NCI-H82 treated with DMSO at 0.1 percent for 48 hours (cell line): ENCODE measurements at regions not wholly inside any gene's neighbourhood (a gene's known extent, or its start where the extent isn't known, plus 50 kb on each side); places are given as distances from the start of the nearest gene placed in this dataset.
"Not testable (repeated sequence)": the region's sequence is repeated elsewhere in the genome, so short reads cannot be mapped to it uniquely, and the experiment has no call there.

Experiments
- DNase-seq: peaks from one replicate; lab custom pipeline; 2025; ENCODE audit not compliant: unreplicated experiment; lab: John Stamatoyannopoulos, UW

DNA sequence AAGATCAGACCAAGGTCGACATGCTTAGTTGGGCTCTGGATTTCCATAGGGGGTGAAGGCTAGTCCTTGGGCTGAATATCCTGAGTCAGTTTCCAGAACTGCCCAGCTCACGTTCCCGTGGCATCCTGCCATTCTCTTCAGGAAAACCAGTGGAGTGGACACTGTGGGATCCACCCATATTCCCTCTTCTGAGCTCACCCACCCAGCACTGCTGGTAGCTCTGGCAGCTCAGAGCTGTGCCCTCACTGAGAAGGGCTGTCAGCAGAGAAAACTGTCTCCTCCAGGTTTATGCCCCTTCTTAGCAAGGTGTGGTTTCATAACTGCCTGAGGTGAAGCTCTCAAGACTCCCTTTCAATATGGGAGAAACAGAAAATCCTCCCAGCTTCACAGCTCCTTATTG is 111.7 kb downstream of the GGTLC2 start:
- DNase-seq, result no peak

DNA sequence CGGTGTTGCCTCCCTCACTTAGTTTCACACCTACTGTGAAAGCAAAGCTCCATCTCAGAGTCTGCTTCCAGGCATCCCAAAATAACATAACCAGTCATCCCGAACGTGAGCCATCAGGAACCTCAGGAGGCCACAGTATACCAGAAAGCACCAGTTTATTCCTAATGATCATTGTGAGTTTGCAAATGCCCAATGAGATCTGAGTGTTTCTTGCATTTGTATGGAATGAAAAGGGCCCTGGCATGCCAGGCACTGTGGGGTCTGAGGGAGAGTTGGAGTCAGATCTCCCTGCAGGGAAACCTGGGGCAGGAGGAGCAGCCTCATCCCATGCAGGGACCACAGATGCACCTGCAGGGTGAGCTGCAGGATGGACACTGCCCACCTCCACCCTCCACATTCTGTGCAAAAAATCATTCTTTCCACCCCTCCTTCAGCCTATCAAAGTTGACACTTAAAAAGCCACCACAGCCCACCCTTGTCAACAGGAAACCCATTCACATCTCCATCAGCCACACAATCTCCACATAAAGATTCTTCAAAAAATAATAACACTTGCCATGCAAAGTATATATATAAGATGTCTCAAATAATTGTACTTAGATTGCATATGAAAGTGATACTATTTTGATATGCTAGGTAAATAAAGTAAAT is 112.3 kb downstream of the GGTLC2 start:
- DNase-seq, result not testable (repeated sequence)

DNA sequence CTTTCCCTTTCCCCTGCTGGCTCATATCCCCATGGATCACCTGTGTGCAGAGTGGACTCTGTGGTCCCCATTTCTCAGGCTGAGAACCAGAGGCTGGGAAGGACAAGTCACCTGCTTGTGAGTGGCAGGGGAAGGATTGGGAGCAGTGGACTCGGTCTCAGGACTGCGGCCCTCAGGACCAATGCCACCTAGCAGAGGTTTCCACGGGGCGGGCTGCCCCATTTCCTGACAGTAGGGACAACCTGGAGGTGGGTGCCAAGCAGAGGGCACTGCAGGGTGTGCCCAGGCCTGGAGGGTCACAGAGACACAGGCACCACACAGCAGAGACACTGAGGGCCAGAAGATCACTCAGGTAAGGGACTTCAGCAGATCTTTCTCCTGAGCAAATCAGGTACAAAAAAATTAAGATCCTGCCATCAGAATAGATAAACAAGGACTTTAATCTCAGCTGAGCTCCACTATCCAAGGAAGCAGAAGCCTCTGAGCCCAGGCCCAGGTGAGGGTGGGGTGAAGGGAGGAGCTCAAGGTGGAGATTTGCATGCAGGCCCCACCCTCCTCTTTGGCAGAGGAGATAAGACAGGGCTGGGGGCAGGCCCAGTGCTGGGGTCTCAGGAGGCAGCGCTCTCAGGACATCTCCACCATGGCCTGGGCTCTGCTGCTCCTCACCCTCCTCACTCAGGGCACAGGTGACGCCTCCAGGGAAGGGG is 113.8 kb downstream of the GGTLC2 start:
- DNase-seq, result not testable (repeated sequence)

DNA sequence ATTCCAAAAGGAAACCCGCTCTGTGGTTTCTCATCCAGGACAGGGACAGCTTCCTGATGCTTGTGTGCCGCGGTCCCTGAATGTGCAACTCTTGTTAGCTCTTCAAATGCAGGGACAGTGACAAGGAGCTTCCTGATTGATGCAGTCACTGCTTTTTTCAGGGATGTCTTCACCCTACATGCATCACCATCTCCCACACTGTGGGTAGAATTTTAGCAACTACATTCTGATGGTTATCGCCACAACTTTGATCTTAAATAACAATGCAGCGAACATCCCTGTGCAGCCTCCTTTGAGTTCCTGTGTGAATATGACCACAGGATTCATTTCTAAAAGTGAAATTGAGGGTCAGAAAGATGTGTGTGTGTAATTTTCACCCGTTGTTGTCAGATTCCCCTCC is 115.0 kb downstream of the GGTLC2 start:
- no peak for DNase-seq

DNA sequence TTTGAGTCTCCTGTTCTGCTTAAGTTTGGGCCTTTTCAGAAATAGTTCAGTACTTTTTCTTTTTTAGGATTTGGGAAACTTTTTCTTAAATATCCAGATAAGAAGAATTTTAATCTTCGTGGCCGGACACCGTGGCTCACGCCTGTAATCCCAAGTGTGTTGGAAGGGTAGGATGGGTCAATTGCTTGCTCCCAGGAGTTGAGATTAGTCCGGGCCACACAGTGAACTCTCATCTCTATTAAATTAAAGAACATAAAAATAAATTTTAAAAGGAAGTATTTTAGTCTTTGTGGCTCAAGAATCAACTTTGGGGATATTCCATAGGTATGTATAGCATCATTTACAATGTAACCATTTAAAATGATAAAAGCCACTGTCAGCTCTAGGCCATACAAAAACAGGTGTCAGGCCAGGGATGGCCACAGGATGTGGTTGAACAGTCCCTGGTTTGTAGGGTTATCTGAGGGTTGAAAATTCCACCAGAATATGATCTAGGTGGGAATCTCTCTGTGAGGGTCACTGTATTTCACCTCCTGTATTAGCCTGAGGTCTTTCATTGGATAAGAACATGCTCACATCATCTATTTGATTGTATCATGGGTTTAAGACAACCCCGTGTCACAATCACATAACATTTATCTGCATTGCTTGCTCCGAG is 115.6 kb downstream of the GGTLC2 start:
- no peak for DNase-seq

DNA sequence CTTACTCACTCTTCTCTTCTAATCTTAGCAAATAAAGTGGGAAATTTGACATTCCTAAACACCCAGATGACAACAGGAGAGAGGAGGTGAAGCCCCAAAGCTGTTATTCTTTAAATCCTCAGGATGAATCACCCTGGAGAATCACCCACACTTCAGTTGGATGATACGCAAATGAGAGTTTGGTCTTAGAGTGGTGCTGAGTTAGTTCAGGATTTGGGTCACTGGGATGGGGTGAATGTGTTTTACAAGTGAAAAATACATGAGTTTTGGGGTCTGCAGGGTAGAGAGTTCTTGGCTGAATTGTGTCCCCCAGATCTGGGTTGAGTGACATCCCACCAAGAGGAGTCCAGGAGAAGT is 117.2 kb downstream of the GGTLC2 start:
- DNase-seq, result no peak

DNA sequence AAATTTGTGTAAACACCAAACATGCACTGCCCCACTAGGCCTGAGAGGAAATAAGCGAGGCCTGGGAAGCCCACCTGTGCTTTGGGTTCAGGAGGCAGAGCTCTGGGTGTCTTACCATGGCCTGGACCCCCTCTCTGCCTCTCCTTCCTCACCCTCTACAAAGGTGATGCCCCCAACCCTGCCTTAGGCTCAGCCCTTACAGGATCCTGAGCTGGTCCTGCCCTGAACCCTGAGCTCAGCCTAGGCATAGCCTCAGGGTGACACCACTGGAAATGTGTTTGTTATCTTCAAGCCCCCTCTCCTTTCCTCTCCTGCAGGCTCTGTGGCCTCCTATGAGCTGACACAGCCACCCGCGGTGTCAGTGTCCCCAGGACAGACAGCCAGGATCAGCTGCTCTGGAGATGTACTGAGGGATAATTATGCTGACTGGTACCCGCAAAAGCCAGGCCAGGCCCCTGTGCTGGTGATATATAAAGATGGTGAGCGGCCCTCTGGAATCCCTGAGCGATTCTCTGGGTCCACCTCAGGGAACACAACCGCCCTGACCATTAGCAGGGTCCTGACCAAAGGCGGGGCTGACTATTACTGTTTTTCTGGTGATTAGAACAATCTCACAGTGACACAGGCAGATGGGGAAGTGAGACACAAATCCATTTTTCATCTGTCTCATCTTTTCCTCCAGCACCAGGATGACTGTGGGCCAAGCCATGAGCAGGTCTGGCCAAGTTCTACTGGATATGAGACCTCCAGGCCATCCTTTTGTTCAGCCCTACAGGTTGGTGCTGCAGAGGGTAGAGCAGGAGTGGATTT is 117.8 kb downstream of the GGTLC2 start:
- DNase-seq, result no peak

DNA sequence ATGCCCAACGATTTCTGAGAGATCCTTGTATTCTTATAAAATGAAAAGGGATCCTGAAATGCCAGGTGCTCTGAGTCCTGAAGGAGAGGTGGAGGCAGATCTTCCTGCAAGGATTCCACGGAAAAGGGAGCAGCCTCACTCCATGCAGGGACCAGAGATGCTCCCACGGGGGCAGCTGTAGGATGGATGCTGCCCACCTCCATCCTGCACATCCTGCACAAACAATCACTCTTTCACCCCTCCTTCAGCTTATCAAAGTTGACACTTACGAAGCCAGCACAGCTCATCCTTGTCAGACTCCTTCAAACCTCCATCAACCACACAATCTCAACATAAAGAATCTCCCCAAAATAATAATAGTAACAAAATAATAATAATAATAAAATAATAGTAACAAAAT is 119.1 kb downstream of the GGTLC2 start:
- no peak for DNase-seq

DNA sequence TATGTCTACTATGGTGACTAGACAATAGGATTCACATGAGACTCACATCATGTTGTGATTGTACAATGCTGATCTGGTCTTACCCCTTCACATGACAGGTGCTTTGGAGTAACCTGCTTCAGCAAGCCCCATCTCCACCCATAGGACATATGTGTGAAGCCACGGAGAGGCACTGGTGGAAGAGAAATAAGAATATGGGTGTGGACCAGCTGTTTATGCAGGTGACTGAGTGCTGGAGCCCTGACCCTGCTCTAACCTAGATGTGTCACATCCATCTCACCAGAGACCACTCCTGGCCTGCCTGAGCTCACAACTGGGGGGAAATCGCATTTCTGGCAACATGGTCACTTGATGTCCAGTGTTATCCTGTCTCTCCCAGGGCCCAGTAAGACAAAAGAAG is 119.7 kb downstream of the GGTLC2 start:
- DNase-seq, result no peak

DNA sequence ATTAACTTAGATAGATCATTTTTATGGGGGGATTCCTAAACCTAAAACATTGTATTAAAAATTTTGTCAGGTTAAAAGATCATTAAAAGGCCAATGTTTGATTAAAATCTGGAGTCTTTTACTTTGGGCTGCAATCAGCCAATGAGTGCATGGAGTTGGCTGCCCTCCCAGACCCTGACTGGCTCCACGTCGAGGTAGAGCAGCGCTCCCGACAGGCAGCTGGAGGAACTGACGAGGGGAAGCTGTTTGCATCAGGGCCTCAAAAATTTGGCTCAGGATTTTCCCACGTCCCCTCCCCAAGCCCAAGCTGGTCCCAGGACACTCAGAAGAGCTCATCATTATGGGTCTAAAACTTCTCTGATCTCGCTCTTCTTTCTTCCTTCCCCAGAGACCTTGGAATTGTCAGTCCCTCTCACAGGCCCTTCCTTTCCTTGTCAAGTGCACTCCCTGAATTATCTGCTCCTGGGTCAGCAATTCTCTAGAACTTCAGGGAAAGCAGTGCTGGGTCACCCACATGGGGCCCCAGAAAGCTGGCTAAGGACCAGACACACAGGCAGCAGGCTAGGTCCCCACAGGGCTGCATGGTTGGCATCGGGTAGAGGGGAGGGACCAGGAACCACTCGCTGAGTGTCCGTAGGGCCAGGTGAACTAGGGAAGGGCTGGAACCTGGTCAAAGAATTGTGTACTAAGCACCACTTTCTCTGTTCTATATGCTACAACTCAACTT is 119.6 kb upstream of the IGLL5 start:
- DNase-seq, result no peak

DNA sequence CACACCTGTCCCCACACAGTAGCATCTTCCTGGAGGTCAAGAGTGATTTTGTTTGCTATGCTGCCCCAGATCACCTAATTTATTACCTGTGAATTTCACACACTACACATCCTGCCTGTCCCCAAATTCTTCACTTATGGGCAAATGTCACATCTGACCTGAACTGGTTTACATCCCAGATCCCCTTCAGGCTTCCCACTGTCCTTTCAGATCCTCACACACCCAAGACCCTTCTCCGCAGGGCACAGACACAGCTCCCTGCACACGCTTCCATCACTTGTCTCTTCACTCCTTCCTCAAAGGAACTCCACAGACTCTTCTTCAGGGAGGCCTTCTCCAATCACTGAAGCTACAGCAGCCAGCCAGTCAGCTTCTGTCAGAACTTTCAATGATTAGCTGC is 118.7 kb upstream of the IGLL5 start:
- DNase-seq, result no peak

DNA sequence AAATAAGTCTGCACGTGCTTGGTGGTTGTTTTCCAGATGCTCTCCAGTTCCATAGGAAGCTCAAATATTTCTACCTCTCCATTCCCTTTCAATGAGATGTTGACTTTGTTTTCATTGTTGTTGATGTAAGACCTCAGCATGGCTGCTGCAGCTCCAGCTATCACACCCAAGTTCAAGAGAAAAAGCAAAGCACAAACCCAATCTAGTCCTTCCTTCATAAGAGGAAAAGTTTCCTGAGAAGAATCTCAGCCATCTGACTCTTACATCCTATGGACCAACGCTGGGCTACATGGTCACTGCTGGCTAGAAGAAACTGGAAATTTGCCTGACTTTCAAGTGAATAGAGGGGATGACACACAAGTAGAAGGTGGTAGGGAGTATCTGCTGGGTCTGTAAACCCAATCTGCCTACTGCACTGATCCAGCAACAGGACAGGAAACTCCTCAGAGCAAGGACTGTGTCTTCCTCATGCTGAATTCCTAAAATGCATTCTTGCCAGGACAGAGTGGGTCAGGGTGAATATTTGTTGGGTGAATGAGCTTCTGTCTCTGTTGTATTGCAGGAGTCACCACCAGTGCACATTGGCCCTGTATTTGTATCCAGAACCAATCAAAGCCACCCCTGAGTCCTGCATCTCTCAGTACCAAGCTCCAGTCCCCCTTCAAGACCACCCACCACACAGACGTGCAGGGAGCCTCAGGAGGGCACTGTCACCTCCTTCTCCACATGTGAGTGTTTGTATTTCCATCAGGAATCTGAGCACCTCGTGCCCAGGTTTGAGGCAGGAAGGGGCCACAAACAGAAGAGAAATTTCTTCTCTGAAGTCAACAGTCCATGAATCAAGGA is 118.0 kb upstream of the IGLL5 start:
- DNase-seq, result no peak

DNA sequence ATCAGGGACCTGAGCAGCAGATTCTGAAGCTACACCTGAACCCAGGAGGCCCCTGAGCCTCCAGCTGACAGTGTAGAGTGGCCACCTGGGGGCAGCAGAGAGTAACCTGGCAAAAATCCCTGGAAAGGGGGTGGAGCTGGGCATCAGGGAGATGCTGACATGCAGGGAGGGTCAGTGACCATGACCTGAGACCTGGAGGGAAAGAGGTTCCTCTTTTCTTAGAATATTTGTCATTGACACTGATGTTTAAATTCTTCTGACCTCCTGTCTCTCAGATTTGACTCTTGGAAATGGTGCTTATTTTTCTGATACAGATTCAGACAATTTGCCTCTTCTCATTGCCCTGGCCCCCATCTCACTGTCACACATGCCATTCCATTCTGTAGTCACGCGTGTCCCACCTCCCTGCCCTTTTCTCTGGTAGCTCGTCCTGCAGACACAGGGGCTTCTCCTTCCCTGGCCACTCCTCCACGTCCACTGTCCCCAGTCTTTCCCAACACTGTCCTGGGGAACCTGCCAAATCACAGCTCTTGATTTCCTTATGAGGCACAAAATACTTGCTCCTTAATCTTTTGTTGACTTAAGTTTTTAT is 117.2 kb upstream of the IGLL5 start:
- no peak for DNase-seq

DNA sequence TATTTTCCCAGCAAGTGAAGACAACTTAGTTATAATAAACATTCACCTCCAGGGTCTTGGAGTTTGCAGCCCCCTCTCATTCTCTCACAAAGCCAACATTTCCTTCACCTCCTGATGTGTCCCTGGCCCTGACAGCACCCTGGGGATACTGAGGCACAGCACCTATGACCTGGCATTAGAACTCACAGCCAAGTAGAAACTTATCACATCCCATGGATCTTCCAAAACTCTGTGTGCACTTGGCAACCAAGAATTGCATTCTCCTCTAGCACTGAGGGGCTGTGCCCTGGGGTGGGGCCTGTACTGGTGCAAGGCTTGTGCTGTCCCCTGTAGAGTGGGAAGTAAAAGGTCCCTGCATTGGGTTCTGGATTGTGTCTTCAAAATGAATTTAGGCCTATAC is 116.7 kb upstream of the IGLL5 start:
- no peak for DNase-seq

DNA sequence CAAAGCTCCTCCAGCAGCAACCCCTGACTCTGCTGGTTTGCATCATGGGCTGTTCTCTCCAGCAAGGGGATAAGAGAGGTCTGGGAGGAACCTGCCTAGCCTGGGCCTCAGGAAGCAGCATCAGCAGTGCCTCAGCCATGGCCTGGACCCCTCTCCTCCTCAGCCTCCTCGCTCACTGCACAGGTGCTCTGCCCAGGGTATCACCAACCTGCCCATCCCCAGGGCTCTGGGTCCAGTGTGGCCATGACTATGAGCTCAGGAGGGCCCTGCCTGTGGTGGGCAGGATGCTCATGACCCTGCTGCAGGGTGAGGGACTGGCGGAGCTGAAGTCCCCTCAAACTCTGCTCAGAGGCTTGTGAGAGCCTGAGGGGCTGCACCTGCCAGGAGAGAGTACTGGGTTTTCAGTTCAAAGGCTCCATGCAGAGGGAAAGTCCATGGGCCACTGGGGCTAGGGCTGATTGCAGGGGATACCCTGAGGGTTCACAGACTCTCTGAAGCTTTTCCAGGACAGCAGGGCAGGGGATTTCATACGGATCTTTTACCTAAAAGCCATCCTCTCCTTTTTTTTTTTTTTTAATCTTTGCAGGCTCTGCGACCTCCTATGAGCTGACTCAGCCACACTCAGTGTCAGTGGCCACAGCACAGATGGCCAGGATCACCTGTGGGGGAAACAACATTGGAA is 115.8 kb upstream of the IGLL5 start:
- DNase-seq, result no peak

DNA sequence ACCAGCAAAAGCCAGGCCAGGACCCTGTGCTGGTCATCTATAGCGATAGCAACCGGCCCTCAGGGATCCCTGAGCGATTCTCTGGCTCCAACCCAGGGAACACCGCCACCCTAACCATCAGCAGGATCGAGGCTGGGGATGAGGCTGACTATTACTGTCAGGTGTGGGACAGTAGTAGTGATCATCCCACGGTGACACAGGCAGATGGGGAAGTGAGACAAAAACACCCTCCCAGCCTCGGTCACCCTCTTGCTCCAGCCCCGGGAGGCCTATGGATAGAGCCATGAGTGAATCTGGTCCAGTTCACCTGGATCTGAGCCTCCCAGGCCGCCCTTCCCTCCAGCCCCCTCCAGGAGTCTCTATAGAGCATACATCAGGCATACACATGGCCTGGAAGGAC is 115.2 kb upstream of the IGLL5 start:
- no peak for DNase-seq

DNA sequence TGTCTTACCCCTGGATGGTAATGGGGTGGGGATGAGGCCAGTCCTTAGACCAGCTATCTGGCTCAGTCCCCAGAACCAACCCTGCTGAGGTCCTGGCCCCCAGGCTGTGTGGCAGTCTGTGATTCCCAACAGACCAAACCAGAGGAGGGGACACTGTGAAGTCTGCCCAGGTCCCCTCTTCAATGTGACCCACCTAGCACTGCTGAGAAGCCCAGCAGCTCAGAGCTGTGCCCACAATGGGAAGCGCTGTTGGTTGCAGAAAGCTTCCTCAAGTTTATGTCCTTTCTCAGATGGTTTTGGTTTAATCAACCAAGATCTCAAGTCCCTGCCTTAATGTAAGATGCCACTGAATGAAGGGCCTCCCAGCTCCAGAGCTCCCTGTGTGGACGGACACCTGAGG is 114.7 kb upstream of the IGLL5 start:
- DNase-seq, result no peak

DNA sequence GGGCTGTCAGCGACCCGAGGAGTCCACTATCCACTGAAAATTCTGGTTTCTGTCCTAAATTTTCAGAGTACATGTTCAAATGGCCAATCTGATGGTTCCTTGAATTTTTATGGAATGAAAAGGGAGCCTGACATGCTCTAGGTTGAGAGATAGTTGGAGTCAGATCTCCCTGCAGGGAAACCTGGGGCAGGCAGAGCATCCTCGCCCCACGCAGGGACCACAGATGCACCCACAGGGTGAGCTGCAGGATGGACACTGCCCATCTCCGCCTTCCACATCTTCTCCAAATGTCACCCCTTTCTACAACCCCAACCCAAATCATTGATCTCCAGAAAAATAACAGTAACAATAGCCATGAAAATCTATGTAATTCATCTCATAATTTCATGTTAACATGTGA is 114.2 kb upstream of the IGLL5 start:
- DNase-seq, result no peak

DNA sequence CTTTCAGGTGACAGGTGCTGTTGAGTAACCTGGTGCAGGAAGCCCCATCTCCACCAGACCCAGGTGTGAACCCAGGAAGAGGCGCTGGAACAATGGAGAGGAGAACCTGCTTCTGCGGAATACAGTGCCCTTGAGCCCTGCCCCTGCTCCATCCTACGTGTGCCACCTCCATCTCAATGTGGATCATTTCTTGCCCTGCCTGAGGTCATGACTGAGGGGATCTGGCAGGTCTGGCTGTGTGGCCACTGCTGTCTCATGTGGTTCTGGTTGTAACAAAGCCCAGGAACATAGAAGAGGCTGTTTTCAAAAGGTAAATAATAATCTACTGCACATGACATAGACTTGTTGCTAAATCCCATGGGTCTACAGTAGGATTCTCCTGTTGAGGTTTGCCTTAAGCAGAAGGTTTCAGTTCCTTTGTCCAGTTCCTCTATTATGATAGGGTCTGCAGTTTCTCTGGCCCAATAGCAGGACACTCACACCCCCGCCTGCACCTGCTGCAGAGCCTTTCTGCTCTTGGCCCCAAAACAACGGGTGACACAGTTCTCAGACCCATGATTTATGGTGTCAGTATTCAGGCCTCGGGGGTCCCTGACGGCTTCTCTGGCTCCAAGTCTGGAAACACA is 113.5 kb upstream of the IGLL5 start:
- DNase-seq, result no peak
